ENCODE measurements at regions not wholly inside any gene's neighbourhood (a gene's known extent, or its start where the extent isn't known, plus 50 kb on each side); places are given as distances from the start of the nearest gene placed in this dataset.

DNA sequence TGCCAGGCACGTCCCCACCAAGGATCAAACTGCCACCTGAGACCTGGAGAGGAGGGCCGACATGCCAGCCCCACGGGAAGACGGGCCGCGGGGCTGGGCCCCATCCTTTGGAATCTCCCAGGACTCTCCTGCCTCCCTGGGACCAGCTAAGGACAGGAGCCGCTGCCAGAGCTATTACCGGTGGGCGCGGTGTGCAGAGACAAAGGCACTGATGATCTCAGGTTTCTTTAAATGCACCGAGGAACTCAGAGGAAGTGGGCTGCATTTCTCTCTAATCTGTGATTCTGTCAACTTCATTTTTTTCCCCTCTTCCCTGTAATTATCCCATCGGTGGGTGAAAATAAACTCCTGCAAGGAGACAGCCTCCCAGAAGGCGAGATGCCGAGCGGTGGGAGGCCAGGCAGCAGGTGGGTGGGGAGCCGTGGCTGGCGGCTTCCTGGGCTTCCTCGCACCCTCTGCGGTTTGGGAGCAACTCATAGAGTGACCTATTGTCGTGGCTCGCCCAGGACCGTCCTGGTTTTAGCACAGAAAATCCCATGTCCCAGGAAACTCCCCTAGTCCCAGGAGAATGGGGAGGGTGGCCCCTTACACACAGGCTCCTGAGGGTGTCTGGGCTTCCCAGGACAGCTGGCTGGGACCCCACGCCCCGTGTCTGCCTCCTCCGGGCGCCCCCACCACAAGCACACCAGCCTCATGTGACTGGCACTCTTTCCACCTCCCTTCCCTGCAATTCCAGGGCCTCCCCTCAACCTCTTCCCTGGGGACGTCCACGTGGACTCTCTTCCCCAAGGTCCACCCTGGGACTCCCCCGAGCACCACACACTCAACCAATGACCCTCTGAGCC, 62.3 kb upstream of the ADRA2C start:
- Histone ChIP-seq H3K27ac (no peak overlapping the region), H3K36me3 (no peaks in the 10 kb centered on the region), H3K9me3 (no peaks in the 10 kb centered on the region), H3K27me3 (peaks cover 0 to 90% (median 4%) of the 10 kb centered on the region in 4 donors), H3K4me3 (no peak overlapping the region), H3K4me1 (peaks cover 0 to 12% (median 0%) of the 10 kb centered on the region in 3 donors)
- 33 to 35% methylated on average over 8 to 21 of the region's 29 CpGs for WGBS, 2 donors
- TF ChIP-seq POLR2A (IDR thresholded peaks at IDR 0.05) = no peak
- TF ChIP-seq, protein P1, sequence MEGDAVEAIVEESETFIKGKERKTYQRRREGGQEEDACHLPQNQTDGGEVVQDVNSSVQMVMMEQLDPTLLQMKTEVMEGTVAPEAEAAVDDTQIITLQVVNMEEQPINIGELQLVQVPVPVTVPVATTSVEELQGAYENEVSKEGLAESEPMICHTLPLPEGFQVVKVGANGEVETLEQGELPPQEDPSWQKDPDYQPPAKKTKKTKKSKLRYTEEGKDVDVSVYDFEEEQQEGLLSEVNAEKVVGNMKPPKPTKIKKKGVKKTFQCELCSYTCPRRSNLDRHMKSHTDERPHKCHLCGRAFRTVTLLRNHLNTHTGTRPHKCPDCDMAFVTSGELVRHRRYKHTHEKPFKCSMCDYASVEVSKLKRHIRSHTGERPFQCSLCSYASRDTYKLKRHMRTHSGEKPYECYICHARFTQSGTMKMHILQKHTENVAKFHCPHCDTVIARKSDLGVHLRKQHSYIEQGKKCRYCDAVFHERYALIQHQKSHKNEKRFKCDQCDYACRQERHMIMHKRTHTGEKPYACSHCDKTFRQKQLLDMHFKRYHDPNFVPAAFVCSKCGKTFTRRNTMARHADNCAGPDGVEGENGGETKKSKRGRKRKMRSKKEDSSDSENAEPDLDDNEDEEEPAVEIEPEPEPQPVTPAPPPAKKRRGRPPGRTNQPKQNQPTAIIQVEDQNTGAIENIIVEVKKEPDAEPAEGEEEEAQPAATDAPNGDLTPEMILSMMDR (IDR thresholded peaks at IDR 0.05) = no peak
- no peak for DNase-seq
- intact Hi-C loops (cut with DNase I) = no loop called here

DNA sequence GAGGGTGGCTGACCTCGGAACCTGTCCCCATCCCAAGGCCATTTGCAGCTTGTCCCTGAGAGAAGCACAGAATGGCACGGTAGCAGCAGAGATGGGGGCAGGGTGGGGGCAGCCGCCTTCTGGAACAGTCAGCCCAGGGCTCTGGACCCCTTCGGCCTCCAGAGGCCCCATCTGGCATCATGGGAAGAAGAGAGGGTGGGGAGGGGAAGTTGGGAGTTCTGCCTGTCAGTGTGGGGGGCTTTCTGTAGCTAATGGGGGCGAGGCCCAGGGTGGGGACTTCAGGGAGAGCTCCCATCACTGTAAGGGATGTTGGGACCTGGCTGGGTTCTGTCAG, 62.9 kb upstream of the ADRA2C start:
- TF ChIP-seq, protein P1 (IDR thresholded peaks at IDR 0.05) = no peak
- no peak for TF ChIP-seq POLR2A (IDR thresholded peaks at IDR 0.05)
- 46 to 67% methylated on average over 1 to 4 of the region's 5 CpGs for WGBS, 2 donors
- no peak for DNase-seq
- peaks cover 0 to 11% (median 0%) of the 10 kb centered on the region in 3 donors for H3K4me1 ChIP-seq
- H3K36me3 ChIP-seq = no peaks in the 10 kb centered on the region
- no peak overlapping the region for H3K4me3 ChIP-seq
- H3K9me3 ChIP-seq = no peaks in the 10 kb centered on the region
- H3K27me3 ChIP-seq = peaks cover 0 to 91% (median 4%) of the 10 kb centered on the region in 4 donors
- no peak overlapping the region for H3K27ac ChIP-seq
- intact Hi-C loops (cut with DNase I) = no loop called here

DNA sequence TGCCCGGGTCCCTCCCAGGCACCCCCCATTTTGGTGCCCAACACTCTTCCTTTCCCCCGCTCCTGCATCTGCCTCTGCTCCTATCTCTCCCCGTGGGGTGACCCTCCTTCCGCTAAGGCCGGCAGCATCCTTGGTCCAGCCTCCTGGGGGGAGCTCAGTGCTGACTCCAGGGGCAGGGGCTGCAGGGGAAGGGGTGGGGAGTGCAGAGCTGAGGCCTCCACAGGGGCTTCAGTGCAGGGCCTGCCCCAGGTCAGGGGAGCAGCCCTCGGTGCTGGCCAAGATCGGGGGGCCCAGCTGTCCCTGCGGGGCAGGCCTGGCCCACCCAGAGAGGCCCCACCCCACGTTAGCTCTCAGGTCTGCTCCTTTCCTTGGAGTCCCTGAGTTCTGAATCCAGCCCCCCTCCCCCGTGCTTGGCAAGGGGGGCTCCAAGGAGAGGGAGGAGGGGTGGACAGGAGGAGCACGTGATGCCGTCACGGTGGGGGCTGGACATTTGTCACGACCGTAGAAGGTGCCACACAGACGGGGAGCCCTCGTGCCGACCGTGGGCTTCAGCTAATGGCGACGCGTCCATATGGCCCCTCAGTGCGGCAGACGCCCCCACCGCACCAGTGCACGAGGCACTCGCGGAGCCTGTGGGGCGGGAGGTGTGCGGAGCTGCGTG, 63.5 kb upstream of the ADRA2C start:
- Histone ChIP-seq H3K27ac (no peak overlapping the region), H3K9me3 (no peaks in the 10 kb centered on the region), H3K27me3 (peaks cover 0 to 93% (median 4%) of the 10 kb centered on the region in 4 donors), H3K36me3 (no peaks in the 10 kb centered on the region), H3K4me3 (no peak overlapping the region), H3K4me1 (peaks cover 0 to 5% (median 0%) of the 10 kb centered on the region in 3 donors)
- TF ChIP-seq, protein P1 (IDR thresholded peaks at IDR 0.05) = no peak
- no peak for TF ChIP-seq POLR2A (IDR thresholded peaks at IDR 0.05)
- 74 to 76% methylated on average over 5 to 9 of the region's 31 CpGs for WGBS, 2 donors
- intact Hi-C loops (cut with DNase I) = no loop called here
- no peak for DNase-seq

DNA sequence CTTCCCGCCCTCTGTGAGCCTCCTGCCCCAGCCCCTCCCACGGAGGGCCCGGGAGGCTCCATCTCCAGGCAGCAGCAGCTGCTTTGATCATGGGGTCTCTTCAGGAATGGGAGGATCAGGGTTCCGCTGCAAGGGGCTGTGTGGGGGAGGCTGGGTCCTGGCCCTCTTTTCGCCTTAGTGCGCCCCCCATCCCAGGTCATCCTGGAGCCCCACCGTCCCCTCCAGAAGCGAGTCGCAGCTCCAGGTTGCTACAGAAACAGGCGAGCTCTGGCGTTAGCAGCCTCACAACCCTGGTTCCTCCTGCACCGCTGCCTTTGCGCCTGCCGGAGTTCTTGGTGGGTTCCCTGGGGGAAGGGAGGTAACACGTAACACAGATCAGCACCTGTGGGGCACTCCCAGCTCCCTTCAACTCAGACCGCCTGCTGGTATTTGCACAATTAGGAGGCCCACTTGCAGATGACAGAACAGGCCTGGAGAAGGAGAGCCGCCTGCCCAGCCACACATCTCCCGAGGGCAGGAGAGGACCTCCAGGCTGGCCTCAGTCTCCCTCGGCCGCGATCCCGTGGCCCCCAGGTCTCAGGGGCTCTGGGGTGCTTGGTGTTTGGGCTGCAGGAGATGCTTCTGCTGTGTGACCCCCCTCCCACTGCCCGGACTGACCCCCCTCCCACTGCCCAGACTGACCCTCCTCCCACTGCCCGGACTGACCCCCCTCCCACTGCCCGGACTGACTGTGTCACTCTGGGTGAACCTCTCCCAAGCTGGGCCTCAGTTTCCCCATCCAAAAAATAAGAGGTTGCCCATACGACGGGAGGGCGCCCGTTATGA, 64.2 kb upstream of the ADRA2C start:
- no peak for DNase-seq
- 49 to 59% methylated on average over 11 to 14 of the region's 29 CpGs for WGBS, 2 donors

More for the DNA sequence above, 64.2 kb upstream of the ADRA2C start:
- intact Hi-C loops (cut with DNase I) = no loop called here
- H3K9me3 ChIP-seq = peaks cover 0 to 7% (median 0%) of the 10 kb centered on the region in 3 donors
- no peak overlapping the region for H3K4me3 ChIP-seq
- H3K27ac ChIP-seq = no peak overlapping the region
- peaks cover 0 to 94% (median 4%) of the 10 kb centered on the region in 4 donors for H3K27me3 ChIP-seq
- no peaks in the 10 kb centered on the region for H3K36me3 ChIP-seq
- TF ChIP-seq, protein P1 (IDR thresholded peaks at IDR 0.05) = no peak
- no peak for TF ChIP-seq POLR2A (IDR thresholded peaks at IDR 0.05)
- no peaks in the 10 kb centered on the region for H3K4me1 ChIP-seq
